ENCODE measurements at regions not wholly inside any gene's neighbourhood (a gene's known extent, or its start where the extent isn't known, plus 50 kb on each side); places are given as distances from the start of the nearest gene placed in this dataset.
"Not testable (repeated sequence)": the region's sequence is repeated elsewhere in the genome, so short reads cannot be mapped to it uniquely, and the experiment has no call there.

GRCh38 chr2:131606366-131606765 lies 78.7 kb downstream of the CCDC74A start:
- ATAC-seq; H3K9me3 ChIP-seq; H3K27ac ChIP-seq; DNase-seq; H3K4me3 ChIP-seq; H3K36me3 ChIP-seq; H3K4me1 ChIP-seq; H3K27me3 ChIP-seq; intact Hi-C loops (cut with DNase I): not testable (repeated sequence)

- H3K4me3 ChIP-seq; DNase-seq; intact Hi-C loops (cut with DNase I); H3K27me3 ChIP-seq; H3K27ac ChIP-seq; ATAC-seq; H3K36me3 ChIP-seq; H3K9me3 ChIP-seq; H3K4me1 ChIP-seq: not testable (repeated sequence)
Measured at GRCh38 chr2:131607056-131607455, 79.4 kb downstream of the CCDC74A start.

GRCh38 chr2:131614539-131614938 lies 86.9 kb downstream of the CCDC74A start:
- intact Hi-C loops (cut with DNase I); H3K4me1 ChIP-seq; DNase-seq; ATAC-seq; H3K36me3 ChIP-seq; H3K27me3 ChIP-seq; H3K4me3 ChIP-seq; H3K9me3 ChIP-seq; H3K27ac ChIP-seq: not testable (repeated sequence)

- DNase-seq; H3K4me3 ChIP-seq; H3K9me3 ChIP-seq; H3K27me3 ChIP-seq; H3K36me3 ChIP-seq; H3K4me1 ChIP-seq; ATAC-seq; H3K27ac ChIP-seq; intact Hi-C loops (cut with DNase I): not testable (repeated sequence)
Measured at GRCh38 chr2:131618320-131618719, 90.6 kb downstream of the CCDC74A start.

- H3K36me3 ChIP-seq; H3K27ac ChIP-seq; H3K4me1 ChIP-seq; DNase-seq; ATAC-seq; H3K9me3 ChIP-seq; intact Hi-C loops (cut with DNase I); H3K27me3 ChIP-seq; H3K4me3 ChIP-seq: not testable (repeated sequence)
Measured at GRCh38 chr2:131622874-131623273, 95.2 kb downstream of the CCDC74A start.

- H3K27me3 ChIP-seq; ATAC-seq; DNase-seq; H3K4me1 ChIP-seq; H3K27ac ChIP-seq; H3K36me3 ChIP-seq; intact Hi-C loops (cut with DNase I); H3K9me3 ChIP-seq; H3K4me3 ChIP-seq: not testable (repeated sequence)
Measured at GRCh38 chr2:131626011-131626410, 98.3 kb downstream of the CCDC74A start.

GRCh38 chr2:131626565-131626964 lies 98.9 kb downstream of the CCDC74A start:
- H3K9me3 ChIP-seq; ATAC-seq; H3K27ac ChIP-seq; H3K4me1 ChIP-seq; intact Hi-C loops (cut with DNase I); H3K4me3 ChIP-seq; DNase-seq; H3K27me3 ChIP-seq; H3K36me3 ChIP-seq: not testable (repeated sequence)

- H3K9me3 ChIP-seq; H3K27me3 ChIP-seq; DNase-seq; H3K4me1 ChIP-seq; H3K27ac ChIP-seq; intact Hi-C loops (cut with DNase I); H3K36me3 ChIP-seq; ATAC-seq; H3K4me3 ChIP-seq: not testable (repeated sequence)
Measured at GRCh38 chr2:131627777-131628176, 100.1 kb downstream of the CCDC74A start.

- DNase-seq; H3K27ac ChIP-seq; H3K9me3 ChIP-seq; intact Hi-C loops (cut with DNase I); H3K4me3 ChIP-seq; H3K36me3 ChIP-seq; H3K4me1 ChIP-seq; ATAC-seq; H3K27me3 ChIP-seq: not testable (repeated sequence)
Measured at GRCh38 chr2:131631648-131632047, 104.0 kb downstream of the CCDC74A start.

- H3K36me3 ChIP-seq; H3K27ac ChIP-seq; H3K9me3 ChIP-seq; DNase-seq; ATAC-seq; H3K4me1 ChIP-seq; intact Hi-C loops (cut with DNase I); H3K4me3 ChIP-seq; H3K27me3 ChIP-seq: not testable (repeated sequence)
Measured at GRCh38 chr2:131633405-131633804, 105.7 kb downstream of the CCDC74A start.

GRCh38 chr2:131633827-131634695 lies 106.4 kb downstream of the CCDC74A start:
- H3K27me3 ChIP-seq; ATAC-seq; intact Hi-C loops (cut with DNase I); H3K4me3 ChIP-seq; H3K27ac ChIP-seq; H3K36me3 ChIP-seq; H3K9me3 ChIP-seq; H3K4me1 ChIP-seq; DNase-seq: not testable (repeated sequence)
